Stimulated activated effector memory CD8-positive, alpha-beta T cell treated with anti-CD3 and anti-CD28 coated beads, Interleukin-12 subunit alpha, Interleukin-12 subunit beta, amount 100 ng/mL, for 72 hours (primary cell): ENCODE measurements at regions not wholly inside any gene's neighbourhood (a gene's known extent, or its start where the extent isn't known, plus 50 kb on each side); places are given as distances from the start of the nearest gene placed in this dataset.
"Not testable (repeated sequence)": the region's sequence is repeated elsewhere in the genome, so short reads cannot be mapped to it uniquely, and the experiment has no call there.

ENCODE experiments used
- ATAC-seq: fragments of 150-1000 bp; cut with Tn5 transposase; 2 replicates; pipeline ENCODE4 v1.10.0; 2021
- DNase-seq, 2 donors: peaks; one replicate each; pipeline ENCODE4 v3.0.0; 2021 to 2022; ENCODE audit warnings: low spot score in 2 of 2
- H3K27ac Mint-ChIP-seq: one replicate; pipeline ENCODE4 v1.8.0; 2022; ENCODE audit warnings: mild to moderate bottlenecking, mixed read lengths
- H3K36me3 Mint-ChIP-seq: one replicate; pipeline ENCODE4 v1.8.0; 2022; ENCODE audit warnings: mild to moderate bottlenecking, mixed read lengths
- H3K4me1 Mint-ChIP-seq: one replicate; pipeline ENCODE4 v1.8.0; 2022; ENCODE audit warnings: mixed read lengths
- H3K4me3 Mint-ChIP-seq: one replicate; pipeline ENCODE4 v1.8.0; 2022; ENCODE audit warnings: mild to moderate bottlenecking, mixed read lengths
- H3K9me3 Mint-ChIP-seq: one replicate; pipeline ENCODE4 v1.8.0; 2022; ENCODE audit warnings: mixed read lengths

DNA sequence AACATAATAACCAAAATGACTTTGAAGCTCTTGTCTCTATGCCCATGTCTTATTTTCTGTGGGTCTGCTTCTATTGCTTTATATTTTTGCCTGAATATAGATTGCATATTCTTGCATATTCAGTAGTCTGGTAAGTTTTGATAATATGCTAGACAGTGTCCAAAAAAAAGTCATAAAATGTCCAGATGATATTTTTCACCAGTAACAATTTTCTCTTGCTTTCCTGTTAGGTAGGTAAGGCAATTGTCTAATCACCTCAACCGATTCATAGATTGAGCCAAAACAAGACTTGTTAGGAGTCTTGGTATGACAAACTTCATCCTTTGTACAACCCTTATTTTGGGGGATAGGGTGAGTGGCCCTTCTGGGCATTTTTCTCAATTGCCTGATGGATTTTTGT is 277.0 kb upstream of the NRP1 start:
- peaks cover 9% of the 10 kb centered on the region for H3K9me3 Mint-ChIP-seq
- H3K4me3 Mint-ChIP-seq = no peak overlapping the region
- no peaks in the 10 kb centered on the region for H3K36me3 Mint-ChIP-seq
- no peak overlapping the region for H3K27ac Mint-ChIP-seq
- H3K4me1 Mint-ChIP-seq = peaks cover 7% of the 10 kb centered on the region
- no peak for ATAC-seq
- no peak for DNase-seq

DNA sequence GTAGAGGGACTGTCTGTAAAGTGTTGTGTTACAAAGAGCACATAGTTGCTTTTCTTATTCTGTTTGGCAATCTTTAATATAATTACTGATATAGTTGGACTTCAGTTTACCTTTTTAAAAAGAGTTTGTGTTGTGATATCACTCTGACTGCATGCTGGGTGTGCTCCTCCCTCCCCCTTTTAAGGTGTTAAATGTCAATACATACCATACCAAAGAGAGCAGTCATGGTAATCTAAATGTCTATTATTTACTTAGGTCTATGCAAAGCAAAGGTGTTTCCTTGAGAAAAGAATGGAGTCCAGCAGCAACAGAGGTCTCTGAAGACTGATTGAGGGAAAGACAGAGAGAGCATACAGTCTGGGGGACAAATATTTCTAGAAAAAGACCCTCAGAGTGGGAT is 275.1 kb upstream of the NRP1 start:
- Mint-ChIP-seq H3K36me3 (no peaks in the 10 kb centered on the region), H3K4me1 (peaks cover 7% of the 10 kb centered on the region), H3K4me3 (no peak overlapping the region), H3K27ac (no peak overlapping the region), H3K9me3 (peaks cover 9% of the 10 kb centered on the region)
- DNase-seq = no peak
- ATAC-seq = no peak

DNA sequence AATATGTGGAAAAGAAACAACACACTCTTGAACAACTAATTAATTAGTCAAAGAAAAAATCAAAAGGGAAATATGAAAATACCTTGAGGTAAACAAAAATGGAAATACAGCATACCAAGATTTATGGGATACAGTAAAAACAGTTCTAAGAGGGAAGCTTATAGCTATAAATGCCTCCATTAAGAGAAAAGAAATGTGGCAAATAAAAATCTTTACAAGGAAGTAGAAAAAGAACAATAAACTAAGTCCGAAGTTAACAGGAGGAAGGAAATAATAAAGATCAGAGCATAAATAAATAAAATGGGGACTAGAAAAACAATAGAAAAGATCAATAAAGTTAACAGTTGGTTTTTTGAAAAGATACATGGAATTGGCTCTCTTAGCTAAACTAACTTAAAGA is 267.8 kb upstream of the NRP1 start:
- no peak for ATAC-seq
- Mint-ChIP-seq H3K36me3 (no peaks in the 10 kb centered on the region), H3K4me1 (no peaks in the 10 kb centered on the region)

DNA sequence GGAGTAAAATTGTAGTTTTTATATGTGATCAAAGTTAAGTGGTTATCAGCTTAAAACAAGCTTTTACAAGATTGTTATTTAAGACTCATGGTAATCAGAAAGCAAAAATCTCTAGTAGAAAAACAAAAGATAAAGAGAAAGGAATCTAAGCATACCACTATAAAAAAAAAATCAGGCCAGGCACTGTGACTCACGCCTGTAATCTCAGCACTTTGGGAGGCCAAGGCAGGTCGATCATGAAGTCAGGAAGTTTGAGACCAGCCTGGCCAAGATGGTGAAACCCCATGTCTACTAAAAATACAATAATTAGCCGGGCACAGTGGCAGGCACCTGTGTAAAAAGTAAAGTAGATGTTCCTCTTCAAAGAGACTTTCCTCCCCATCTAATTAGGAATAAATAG is 265.9 kb upstream of the NRP1 start:
- Mint-ChIP-seq H3K4me1 (no peaks in the 10 kb centered on the region), H3K36me3 (no peaks in the 10 kb centered on the region), H3K27ac (no peak overlapping the region), H3K4me3 (no peak overlapping the region), H3K9me3 (peaks cover 8% of the 10 kb centered on the region)
- no peak for DNase-seq
- no peak for ATAC-seq

More for the DNA sequence above, 267.8 kb upstream of the NRP1 start:
- no peak overlapping the region for H3K4me3 Mint-ChIP-seq
- no peak for DNase-seq
- peaks cover 8% of the 10 kb centered on the region for H3K9me3 Mint-ChIP-seq
- no peak overlapping the region for H3K27ac Mint-ChIP-seq

DNA sequence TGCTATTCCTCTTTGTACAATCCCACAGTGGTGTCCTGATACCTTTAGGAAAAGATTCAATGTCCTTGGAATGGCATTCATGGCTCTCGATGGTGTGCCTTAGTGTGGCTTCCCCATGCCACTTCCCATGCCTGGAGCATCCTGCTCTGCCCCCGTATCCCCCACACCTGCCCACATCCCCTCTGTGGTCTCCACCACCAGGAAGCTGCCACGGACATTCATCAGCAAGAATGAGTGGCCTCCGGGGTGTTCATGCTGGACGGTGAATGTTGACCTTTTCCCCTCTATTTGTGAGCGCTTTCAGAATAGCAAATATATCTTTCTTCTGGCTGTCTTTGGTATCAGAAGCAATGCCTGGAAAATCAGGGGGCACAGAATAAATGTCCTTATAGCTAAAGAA is 262.0 kb upstream of the NRP1 start:
- Mint-ChIP-seq H3K9me3 (peaks cover 8% of the 10 kb centered on the region), H3K4me1 (no peaks in the 10 kb centered on the region), H3K4me3 (no peak overlapping the region), H3K36me3 (no peaks in the 10 kb centered on the region), H3K27ac (no peak overlapping the region)
- no peak for DNase-seq
- ATAC-seq = no peak

DNA sequence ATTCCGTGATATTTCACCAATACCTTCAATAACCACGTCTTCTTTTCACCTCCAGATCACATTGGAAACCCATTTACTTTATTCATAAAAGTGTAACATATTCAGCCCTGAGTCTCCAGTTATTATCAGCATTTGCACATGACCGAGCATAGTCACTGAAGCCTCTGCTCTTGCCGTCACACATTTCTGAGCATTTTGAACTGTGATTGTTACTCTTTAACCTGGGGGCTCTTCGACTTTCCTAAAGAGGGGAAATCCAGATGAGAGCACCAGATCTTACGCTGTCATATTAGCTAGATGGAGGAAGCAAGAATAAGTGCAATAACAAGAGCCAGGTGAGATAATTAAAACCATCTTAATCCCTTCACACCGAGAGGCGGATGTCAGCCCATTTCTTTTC is 260.0 kb upstream of the NRP1 start:
- DNase-seq = no peak
- no peak overlapping the region for H3K27ac Mint-ChIP-seq
- no peaks in the 10 kb centered on the region for H3K4me1 Mint-ChIP-seq
- H3K9me3 Mint-ChIP-seq = peaks cover 8% of the 10 kb centered on the region
- no peak for ATAC-seq
- no peaks in the 10 kb centered on the region for H3K36me3 Mint-ChIP-seq
- H3K4me3 Mint-ChIP-seq = no peak overlapping the region

DNA sequence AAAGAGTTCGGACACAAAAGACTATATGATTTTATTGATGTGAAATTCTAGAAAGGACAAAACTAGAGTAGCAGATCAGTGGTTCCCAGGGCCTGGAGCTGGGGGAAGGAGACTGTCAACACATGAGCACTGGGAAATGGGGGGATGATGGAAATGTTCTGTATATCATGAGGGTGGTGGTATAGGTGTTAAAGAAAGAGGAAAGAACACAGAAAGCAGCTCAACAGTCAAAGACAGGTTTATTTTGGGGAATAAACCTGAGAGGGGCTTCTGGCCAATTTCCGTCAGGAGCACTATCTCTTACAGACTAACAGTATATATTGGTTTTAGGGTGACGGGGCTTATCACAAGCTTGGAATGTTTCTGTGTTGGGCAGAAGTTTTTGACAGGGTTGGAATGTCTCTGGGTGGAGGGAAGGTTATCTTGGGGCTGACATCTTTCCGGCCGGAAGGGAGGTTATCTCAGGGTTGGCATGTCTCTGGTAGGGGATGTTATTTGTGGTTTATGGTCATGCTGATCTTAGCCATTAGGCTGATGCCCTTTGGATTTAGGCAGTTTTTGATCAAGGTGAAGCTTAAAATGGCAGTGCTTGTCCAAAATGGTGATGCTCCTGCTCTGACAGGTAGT is 254.6 kb upstream of the NRP1 start:
- no peak overlapping the region for H3K27ac Mint-ChIP-seq
- no peaks in the 10 kb centered on the region for H3K36me3 Mint-ChIP-seq
- H3K9me3 Mint-ChIP-seq = no peaks in the 10 kb centered on the region
- no peak overlapping the region for H3K4me3 Mint-ChIP-seq
- ATAC-seq = no peak
- no peaks in the 10 kb centered on the region for H3K4me1 Mint-ChIP-seq
- DNase-seq = no peak

DNA sequence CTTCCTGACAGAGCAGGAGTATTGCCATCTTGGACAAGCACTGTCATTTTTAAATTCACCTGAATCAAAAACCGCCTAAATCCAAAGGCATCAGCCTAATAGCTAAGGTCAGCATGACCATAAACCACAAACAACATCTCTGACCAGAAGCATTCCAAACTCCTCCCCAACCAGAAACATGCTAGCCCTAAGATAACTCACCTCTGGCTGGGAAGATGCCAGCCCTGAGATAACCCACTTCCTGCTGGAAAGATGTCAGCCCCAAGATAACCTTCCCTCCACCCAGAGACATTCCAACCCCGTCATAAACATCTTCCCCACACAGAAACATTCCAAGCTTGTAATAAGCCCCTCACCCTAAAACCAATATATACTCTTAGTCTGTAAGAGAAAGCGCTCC is 250.1 kb upstream of the NRP1 start:
- H3K36me3 Mint-ChIP-seq, H3K4me1 Mint-ChIP-seq, ATAC-seq, H3K27ac Mint-ChIP-seq, DNase-seq, H3K9me3 Mint-ChIP-seq, H3K4me3 Mint-ChIP-seq: not testable (repeated sequence)

DNA sequence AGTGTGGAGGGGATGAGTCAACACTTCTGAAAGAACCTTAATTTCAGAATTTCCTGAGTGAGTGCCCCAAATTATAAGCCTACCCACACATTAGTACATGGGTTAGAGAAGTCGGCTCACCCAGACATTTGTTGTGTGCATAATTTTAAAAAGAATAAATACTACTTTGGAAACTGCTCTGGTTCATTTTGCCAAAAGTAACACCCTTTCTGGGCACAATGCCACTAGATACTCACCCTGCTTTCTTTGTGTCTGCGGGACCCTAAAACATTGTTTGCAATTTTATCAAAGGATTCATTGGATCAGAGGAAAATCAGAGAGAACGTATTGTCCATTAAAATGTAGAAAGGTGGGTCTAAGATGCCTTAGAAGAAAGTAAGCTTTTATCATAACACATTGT is 245.5 kb upstream of the NRP1 start:
- no peak for ATAC-seq

DNA sequence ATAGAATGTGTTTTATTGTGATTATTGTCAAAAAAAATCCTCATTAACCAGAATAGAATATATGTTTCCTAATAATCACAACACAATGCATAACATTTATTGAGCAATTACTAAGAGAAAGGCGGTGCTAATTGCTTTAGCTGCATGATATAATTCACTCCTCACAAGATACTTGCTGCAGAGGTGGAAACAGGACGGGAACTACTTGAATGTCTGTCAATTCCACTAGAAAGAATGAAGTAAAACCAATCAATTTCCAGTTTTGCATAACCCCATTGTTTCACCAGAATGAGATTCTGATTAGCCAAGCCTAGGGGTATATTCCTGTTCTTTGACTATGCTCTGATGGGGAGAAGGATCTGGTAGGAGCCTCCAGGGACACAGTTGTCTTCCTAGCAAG is 239.1 kb upstream of the NRP1 start:
- ATAC-seq (no peak), DNase-seq (no peak)
- Mint-ChIP-seq H3K4me1 (no peaks in the 10 kb centered on the region), H3K4me3 (no peak overlapping the region), H3K9me3 (no peaks in the 10 kb centered on the region), H3K27ac (no peak overlapping the region), H3K36me3 (no peaks in the 10 kb centered on the region)

More for the DNA sequence above, 245.5 kb upstream of the NRP1 start:
- H3K4me3 Mint-ChIP-seq = no peak overlapping the region
- no peaks in the 10 kb centered on the region for H3K4me1 Mint-ChIP-seq
- H3K36me3 Mint-ChIP-seq = no peaks in the 10 kb centered on the region
- no peaks in the 10 kb centered on the region for H3K9me3 Mint-ChIP-seq
- H3K27ac Mint-ChIP-seq = no peak overlapping the region
- no peak for DNase-seq

DNA sequence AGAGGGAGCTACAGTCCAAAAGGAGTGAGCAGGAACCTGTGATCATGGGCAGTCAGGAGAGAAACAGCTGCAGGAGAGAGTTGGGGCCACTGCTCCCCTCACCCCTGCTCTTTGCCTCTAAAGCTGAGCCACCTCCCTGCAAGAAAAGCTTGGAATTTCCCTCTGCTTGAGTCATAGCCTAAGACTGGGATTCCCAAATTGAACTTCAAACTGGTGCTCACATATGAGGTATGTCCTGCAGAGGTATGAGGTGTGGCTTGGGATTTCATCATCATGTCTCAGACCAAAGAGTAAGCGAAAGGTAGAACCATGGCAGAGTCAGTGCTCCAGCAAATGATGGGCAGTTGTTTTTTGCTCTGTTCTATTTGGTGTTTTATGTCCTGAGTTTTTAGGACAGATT is 237.1 kb upstream of the NRP1 start:
- no peaks in the 10 kb centered on the region for H3K9me3 Mint-ChIP-seq
- ATAC-seq = no peak
- no peak overlapping the region for H3K4me3 Mint-ChIP-seq
- H3K36me3 Mint-ChIP-seq = no peaks in the 10 kb centered on the region
- no peaks in the 10 kb centered on the region for H3K4me1 Mint-ChIP-seq
- H3K27ac Mint-ChIP-seq = no peak overlapping the region
- no peak for DNase-seq

DNA sequence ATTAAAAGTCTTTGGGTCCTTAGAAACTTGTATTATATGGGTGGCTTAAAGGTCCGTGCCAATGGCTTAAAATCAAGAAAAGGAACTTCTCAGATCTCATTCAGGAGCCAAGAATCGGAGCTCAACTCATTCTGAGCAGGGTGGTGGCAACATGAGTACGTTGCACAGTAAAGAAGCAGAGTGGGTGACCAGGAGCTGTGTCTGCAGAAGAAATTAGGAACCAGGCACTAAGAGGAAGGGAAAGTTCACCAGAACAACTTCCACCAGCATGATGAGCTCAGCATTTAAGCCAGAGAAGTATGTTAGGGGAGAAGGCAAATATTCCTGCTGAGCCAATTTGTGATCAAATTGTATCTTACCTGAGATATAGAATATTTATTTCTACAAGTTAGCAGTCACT is 236.0 kb upstream of the NRP1 start:
- ATAC-seq = no peak
- no peaks in the 10 kb centered on the region for H3K9me3 Mint-ChIP-seq

DNA sequence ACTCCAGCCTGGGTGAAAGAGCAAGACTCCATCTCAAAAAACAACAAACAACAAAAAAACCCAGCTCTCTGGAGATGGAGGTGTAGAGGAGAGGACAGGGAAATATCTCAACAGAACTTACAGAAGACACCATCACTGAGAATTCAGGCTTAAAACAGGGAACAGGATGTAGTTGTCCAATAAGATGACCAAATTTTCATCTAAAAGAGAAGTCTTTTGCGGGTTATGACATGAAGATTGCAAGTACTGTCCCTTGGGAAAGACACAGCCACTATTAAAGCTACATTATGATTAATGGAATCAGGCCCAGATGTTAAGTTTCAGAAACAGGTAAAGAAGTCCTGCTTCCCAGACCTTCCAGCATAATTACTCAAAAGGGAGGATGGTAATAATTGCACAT is 235.2 kb upstream of the NRP1 start:
- Mint-ChIP-seq H3K4me3 (no peak overlapping the region), H3K4me1 (no peaks in the 10 kb centered on the region), H3K36me3 (no peaks in the 10 kb centered on the region), H3K27ac (no peak overlapping the region), H3K9me3 (no peaks in the 10 kb centered on the region)
- ATAC-seq = no peak
- DNase-seq = no peak

More for the DNA sequence above, 236.0 kb upstream of the NRP1 start:
- H3K4me1 Mint-ChIP-seq = no peaks in the 10 kb centered on the region
- no peak for DNase-seq
- H3K36me3 Mint-ChIP-seq = no peaks in the 10 kb centered on the region
- no peak overlapping the region for H3K27ac Mint-ChIP-seq
- no peak overlapping the region for H3K4me3 Mint-ChIP-seq

DNA sequence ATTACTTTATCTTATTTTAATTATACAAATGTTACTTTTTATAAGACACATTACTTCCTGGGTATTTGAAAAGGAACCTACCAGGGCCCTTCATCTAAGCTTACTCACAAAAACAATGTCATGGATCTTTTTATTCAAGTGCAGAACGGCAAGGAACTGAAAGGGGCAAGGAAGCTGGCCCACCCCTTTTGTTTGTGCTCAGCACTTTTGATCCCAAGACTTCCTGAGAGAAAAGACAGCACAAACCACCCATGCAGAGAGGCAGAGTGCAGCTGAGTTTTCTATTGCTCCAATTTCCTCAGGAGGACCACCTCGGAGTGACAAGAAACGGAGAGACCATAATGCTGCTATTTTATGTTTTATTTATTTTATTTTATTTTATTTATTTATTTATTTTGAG is 232.0 kb upstream of the NRP1 start:
- no peak for ATAC-seq
- no peak for DNase-seq
- Mint-ChIP-seq H3K9me3 (no peaks in the 10 kb centered on the region), H3K27ac (no peak overlapping the region), H3K4me3 (no peak overlapping the region), H3K4me1 (no peaks in the 10 kb centered on the region), H3K36me3 (no peaks in the 10 kb centered on the region)

DNA sequence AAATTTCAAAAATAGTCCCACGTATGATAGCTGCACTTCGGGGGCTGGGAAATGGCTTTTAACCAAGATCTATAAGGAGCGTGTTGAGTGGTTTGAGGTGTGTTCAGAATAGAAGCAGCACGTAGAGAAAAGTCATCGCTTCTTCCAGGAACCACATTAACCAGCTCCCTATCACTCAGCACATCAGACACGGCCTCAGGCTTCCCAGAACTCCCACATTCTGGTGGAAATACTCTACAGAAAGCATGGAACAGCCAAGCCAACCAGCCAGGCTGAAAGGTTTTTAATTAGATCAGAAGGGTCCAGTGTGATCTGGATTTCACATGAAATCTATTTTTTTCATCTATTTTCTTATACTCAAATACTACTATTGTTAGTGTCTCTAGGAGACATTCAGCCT is 231.5 kb upstream of the NRP1 start:
- Mint-ChIP-seq H3K36me3 (no peaks in the 10 kb centered on the region), H3K27ac (no peak overlapping the region), H3K4me1 (no peaks in the 10 kb centered on the region), H3K4me3 (no peak overlapping the region), H3K9me3 (no peaks in the 10 kb centered on the region)
- no peak for ATAC-seq
- no peak for DNase-seq

DNA sequence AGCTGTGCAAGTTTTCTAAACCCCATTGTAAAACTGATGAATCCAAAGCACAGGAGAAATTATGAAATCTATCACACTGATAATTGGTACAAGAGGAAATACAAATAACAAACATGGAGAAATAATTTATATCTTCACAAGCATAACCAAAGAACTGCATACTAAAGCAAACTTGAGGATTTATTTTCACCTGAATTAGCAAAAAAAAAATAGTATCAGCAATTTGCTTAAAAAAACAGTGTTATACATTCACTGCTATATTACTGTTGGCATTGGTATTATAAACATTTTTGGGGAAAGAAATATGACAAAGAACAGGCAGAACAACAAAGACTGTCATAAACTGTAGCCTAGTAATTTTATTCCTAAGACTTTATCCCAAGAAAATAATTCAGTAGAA is 230.8 kb upstream of the NRP1 start:
- H3K4me3 Mint-ChIP-seq = no peak overlapping the region
- no peak for ATAC-seq
- H3K9me3 Mint-ChIP-seq = no peaks in the 10 kb centered on the region

DNA sequence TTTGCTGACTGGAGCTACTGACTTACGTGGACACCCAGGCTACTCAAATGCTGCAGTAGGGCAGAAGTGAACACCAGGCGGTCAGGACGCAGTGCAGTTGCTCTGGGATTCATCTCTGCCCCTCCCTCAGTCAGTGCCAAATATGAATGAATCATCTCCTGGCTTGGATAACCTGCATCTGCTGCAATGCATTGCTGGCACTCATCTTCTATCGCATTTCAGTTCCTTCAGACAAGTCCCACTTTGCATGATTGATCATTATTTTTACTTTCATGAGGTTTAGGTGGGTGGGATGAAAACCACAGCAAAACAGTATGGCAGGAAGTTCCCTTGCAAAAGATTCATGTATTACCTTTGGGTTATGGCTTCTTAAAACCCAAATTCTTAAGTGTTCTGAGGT is 224.6 kb upstream of the NRP1 start:
- peaks cover 3% of the 10 kb centered on the region for H3K9me3 Mint-ChIP-seq
- no peaks in the 10 kb centered on the region for H3K36me3 Mint-ChIP-seq
- no peak for DNase-seq
- H3K27ac Mint-ChIP-seq = no peak overlapping the region
- no peak for ATAC-seq
- no peaks in the 10 kb centered on the region for H3K4me1 Mint-ChIP-seq
- no peak overlapping the region for H3K4me3 Mint-ChIP-seq

More for the DNA sequence above, 230.8 kb upstream of the NRP1 start:
- H3K36me3 Mint-ChIP-seq = no peaks in the 10 kb centered on the region
- DNase-seq = no peak
- H3K4me1 Mint-ChIP-seq = no peaks in the 10 kb centered on the region
- H3K27ac Mint-ChIP-seq = no peak overlapping the region
